ENCODE measurements at regions not wholly inside any gene's neighbourhood (a gene's known extent, or its start where the extent isn't known, plus 50 kb on each side); places are given as distances from the start of the nearest gene placed in this dataset.

GRCh38 chr9:108552459-108553040 lies 303.2 kb downstream of the ACTL7B start:
- Histone ChIP-seq H3K9me3 (ENCODE audit: insufficient read depth, low read length) (no peaks in the 10 kb centered on the region), H3K4me3 (ENCODE audit: insufficient read length, low read depth) (no peak overlapping the region), H3K4me1 (ENCODE audit: insufficient read depth, insufficient read length) (peaks cover 3% of the 10 kb centered on the region), H3K36me3 (ENCODE audit: insufficient read depth, insufficient read length, low read length) (no peaks in the 10 kb centered on the region), H3K27me3 (ENCODE audit: insufficient read depth, insufficient read length) (no peaks in the 10 kb centered on the region), H3K9ac (ENCODE audit: insufficient read length, low read depth) (no peak overlapping the region)
- no peak for DNase-seq (ENCODE audit: low read depth, low spot score)
- no peak for TF ChIP-seq YY1 (IDR thresholded peaks at IDR 0.05; ENCODE audit: insufficient read depth, insufficient read length)
- no peak for TF ChIP-seq SUZ12 (IDR thresholded peaks at IDR 0.05; ENCODE audit: extremely low read depth, insufficient read depth, insufficient read length)

- DNase-seq (ENCODE audit: low read depth, low spot score) = no peak
- no peak for TF ChIP-seq YY1 (IDR thresholded peaks at IDR 0.05; ENCODE audit: insufficient read depth, insufficient read length)
- no peak for TF ChIP-seq SUZ12 (IDR thresholded peaks at IDR 0.05; ENCODE audit: extremely low read depth, insufficient read depth, insufficient read length)
- no peak for TF ChIP-seq ZNF274 (IDR thresholded peaks at IDR 0.05; ENCODE audit: low read depth, low read length)
- H3K27me3 ChIP-seq (ENCODE audit: insufficient read depth, insufficient read length) = no peaks in the 10 kb centered on the region
- no peak overlapping the region for H3K9ac ChIP-seq (ENCODE audit: insufficient read length, low read depth)
- no peaks in the 10 kb centered on the region for H3K36me3 ChIP-seq (ENCODE audit: insufficient read depth, insufficient read length, low read length)
- H3K9me3 ChIP-seq (ENCODE audit: insufficient read depth, low read length) = no peaks in the 10 kb centered on the region
- H3K4me1 ChIP-seq (ENCODE audit: insufficient read depth, insufficient read length) = peaks cover 3% of the 10 kb centered on the region
- H3K4me3 ChIP-seq (ENCODE audit: insufficient read length, low read depth) = no peak overlapping the region
These were observed 304.6 kb downstream of the ACTL7B start for GRCh38 chr9:108551030-108551841.

- no peaks in the 10 kb centered on the region for H3K36me3 ChIP-seq (ENCODE audit: insufficient read depth, insufficient read length, low read length)
- TF ChIP-seq SUZ12 (IDR thresholded peaks at IDR 0.05; ENCODE audit: extremely low read depth, insufficient read depth, insufficient read length) (no peak), ZNF274 (IDR thresholded peaks at IDR 0.05; ENCODE audit: low read depth, low read length) (no peak), YY1 (IDR thresholded peaks at IDR 0.05; ENCODE audit: insufficient read depth, insufficient read length) (no peak)
- H3K9ac ChIP-seq (ENCODE audit: insufficient read length, low read depth) = no peak overlapping the region
These were observed 305.7 kb downstream of the ACTL7B start for GRCh38 chr9:108550106-108550505.

GRCh38 chr9:108549184-108549583 lies 306.6 kb downstream of the ACTL7B start:
- H3K9ac ChIP-seq (ENCODE audit: insufficient read length, low read depth) = no peak overlapping the region
- DNase-seq (ENCODE audit: low read depth, low spot score) = no peak
- no peaks in the 10 kb centered on the region for H3K27me3 ChIP-seq (ENCODE audit: insufficient read depth, insufficient read length)
- TF ChIP-seq SUZ12 (IDR thresholded peaks at IDR 0.05; ENCODE audit: extremely low read depth, insufficient read depth, insufficient read length) = no peak
- no peak for TF ChIP-seq ZNF274 (IDR thresholded peaks at IDR 0.05; ENCODE audit: low read depth, low read length)
- TF ChIP-seq YY1 (IDR thresholded peaks at IDR 0.05; ENCODE audit: insufficient read depth, insufficient read length) = no peak
- H3K36me3 ChIP-seq (ENCODE audit: insufficient read depth, insufficient read length, low read length) = no peaks in the 10 kb centered on the region
- no peak overlapping the region for H3K4me3 ChIP-seq (ENCODE audit: insufficient read length, low read depth)
- peaks cover 3% of the 10 kb centered on the region for H3K4me1 ChIP-seq (ENCODE audit: insufficient read depth, insufficient read length)
- no peaks in the 10 kb centered on the region for H3K9me3 ChIP-seq (ENCODE audit: insufficient read depth, low read length)

More at GRCh38 chr9:108550106-108550505, 305.7 kb downstream of the ACTL7B start:
- DNase-seq (ENCODE audit: low read depth, low spot score) = no peak
- no peaks in the 10 kb centered on the region for H3K27me3 ChIP-seq (ENCODE audit: insufficient read depth, insufficient read length)
- H3K9me3 ChIP-seq (ENCODE audit: insufficient read depth, low read length) = no peaks in the 10 kb centered on the region
- H3K4me1 ChIP-seq (ENCODE audit: insufficient read depth, insufficient read length) = peaks cover 3% of the 10 kb centered on the region
- H3K4me3 ChIP-seq (ENCODE audit: insufficient read length, low read depth) = no peak overlapping the region

- TF ChIP-seq YY1 (IDR thresholded peaks at IDR 0.05; ENCODE audit: insufficient read depth, insufficient read length) = no peak
- no peak for TF ChIP-seq ZNF274 (IDR thresholded peaks at IDR 0.05; ENCODE audit: low read depth, low read length)
- no peak for TF ChIP-seq SUZ12 (IDR thresholded peaks at IDR 0.05; ENCODE audit: extremely low read depth, insufficient read depth, insufficient read length)
These were observed 308.2 kb downstream of the ACTL7B start for GRCh38 chr9:108547411-108548135.

GRCh38 chr9:108546215-108546614 lies 309.6 kb downstream of the ACTL7B start:
- Histone ChIP-seq H3K27me3 (ENCODE audit: insufficient read depth, insufficient read length) (no peaks in the 10 kb centered on the region), H3K36me3 (ENCODE audit: insufficient read depth, insufficient read length, low read length) (no peaks in the 10 kb centered on the region), H3K9me3 (ENCODE audit: insufficient read depth, low read length) (no peaks in the 10 kb centered on the region), H3K4me3 (ENCODE audit: insufficient read length, low read depth) (no peak overlapping the region), H3K4me1 (ENCODE audit: insufficient read depth, insufficient read length) (no peaks in the 10 kb centered on the region), H3K9ac (ENCODE audit: insufficient read length, low read depth) (no peak overlapping the region)
- no peak for TF ChIP-seq YY1 (IDR thresholded peaks at IDR 0.05; ENCODE audit: insufficient read depth, insufficient read length)
- TF ChIP-seq SUZ12 (IDR thresholded peaks at IDR 0.05; ENCODE audit: extremely low read depth, insufficient read depth, insufficient read length) = no peak
- no peak for TF ChIP-seq ZNF274 (IDR thresholded peaks at IDR 0.05; ENCODE audit: low read depth, low read length)
- DNase-seq (ENCODE audit: low read depth, low spot score) = no peak

More at GRCh38 chr9:108547411-108548135, 308.2 kb downstream of the ACTL7B start:
- no peak overlapping the region for H3K9ac ChIP-seq (ENCODE audit: insufficient read length, low read depth)
- H3K4me1 ChIP-seq (ENCODE audit: insufficient read depth, insufficient read length) = peaks cover 3% of the 10 kb centered on the region
- H3K36me3 ChIP-seq (ENCODE audit: insufficient read depth, insufficient read length, low read length) = no peaks in the 10 kb centered on the region
- no peak overlapping the region for H3K4me3 ChIP-seq (ENCODE audit: insufficient read length, low read depth)
- DNase-seq (ENCODE audit: low read depth, low spot score) = no peak
- H3K27me3 ChIP-seq (ENCODE audit: insufficient read depth, insufficient read length) = no peaks in the 10 kb centered on the region
- no peaks in the 10 kb centered on the region for H3K9me3 ChIP-seq (ENCODE audit: insufficient read depth, low read length)

- no peaks in the 10 kb centered on the region for H3K27me3 ChIP-seq (ENCODE audit: insufficient read depth, insufficient read length)
- H3K4me3 ChIP-seq (ENCODE audit: insufficient read length, low read depth) = no peak overlapping the region
- H3K36me3 ChIP-seq (ENCODE audit: insufficient read depth, insufficient read length, low read length) = no peaks in the 10 kb centered on the region
- TF ChIP-seq YY1 (IDR thresholded peaks at IDR 0.05; ENCODE audit: insufficient read depth, insufficient read length) = no peak
- no peak for TF ChIP-seq SUZ12 (IDR thresholded peaks at IDR 0.05; ENCODE audit: extremely low read depth, insufficient read depth, insufficient read length)
- TF ChIP-seq ZNF274 (IDR thresholded peaks at IDR 0.05; ENCODE audit: low read depth, low read length) = no peak
- no peak overlapping the region for H3K9ac ChIP-seq (ENCODE audit: insufficient read length, low read depth)
- H3K9me3 ChIP-seq (ENCODE audit: insufficient read depth, low read length) = no peaks in the 10 kb centered on the region
- H3K4me1 ChIP-seq (ENCODE audit: insufficient read depth, insufficient read length) = no peaks in the 10 kb centered on the region
- no peak for DNase-seq (ENCODE audit: low read depth, low spot score)
These were observed 310.4 kb downstream of the ACTL7B start for GRCh38 chr9:108545436-108545835.

Measured in NT2/D1 (cell line).